ENCODE measurements at regions not wholly inside any gene's neighbourhood (a gene's known extent, or its start where the extent isn't known, plus 50 kb on each side); places are given as distances from the start of the nearest gene placed in this dataset.

GRCh38 chr4:17362430-17362829, 149.5 kb downstream of the QDPR start:
- H3K4me1 ChIP-seq (ENCODE audit: low read depth, poor library complexity, severe bottlenecking): no peaks in the 10 kb centered on the region
- TF ChIP-seq CTCF (conservative IDR thresholded peaks at IDR 0.05; ENCODE audit: low read depth, low read length): no peak
- no peaks in the 10 kb centered on the region for H4K20me1 ChIP-seq (ENCODE audit: insufficient read depth)
- no peak overlapping the region for H3K4me2 ChIP-seq
- no peaks in the 10 kb centered on the region for H3K79me2 ChIP-seq (ENCODE audit: insufficient read depth, low read depth)
- H3K4me3 ChIP-seq (IDR thresholded peaks at IDR 0.05; ENCODE audit: insufficient read depth, low read depth, low read length): no peak overlapping the region
- no peak overlapping the region for H3K27ac ChIP-seq
- no peak overlapping the region for H3K9ac ChIP-seq
- no peaks in the 10 kb centered on the region for H3K27me3 ChIP-seq (ENCODE audit: insufficient read depth, low read depth)
- no peaks in the 10 kb centered on the region for H3K36me3 ChIP-seq (ENCODE audit: insufficient read depth)
- no peak overlapping the region for H2AFZ ChIP-seq (ENCODE audit: low read depth)

GRCh38 chr4:17358241-17358640, 153.6 kb downstream of the QDPR start:
- no peaks in the 10 kb centered on the region for H3K36me3 ChIP-seq (ENCODE audit: insufficient read depth)
- no peak overlapping the region for H3K4me2 ChIP-seq
- H3K4me3 ChIP-seq (IDR thresholded peaks at IDR 0.05; ENCODE audit: insufficient read depth, low read depth, low read length): no peak overlapping the region
- TF ChIP-seq CTCF (conservative IDR thresholded peaks at IDR 0.05; ENCODE audit: low read depth, low read length): no peak
- no peaks in the 10 kb centered on the region for H3K27me3 ChIP-seq (ENCODE audit: insufficient read depth, low read depth)
- H3K27ac ChIP-seq: no peak overlapping the region
- H3K4me1 ChIP-seq (ENCODE audit: low read depth, poor library complexity, severe bottlenecking): no peaks in the 10 kb centered on the region
- H4K20me1 ChIP-seq (ENCODE audit: insufficient read depth): no peaks in the 10 kb centered on the region
- H3K9ac ChIP-seq: no peak overlapping the region
- no peaks in the 10 kb centered on the region for H3K79me2 ChIP-seq (ENCODE audit: insufficient read depth, low read depth)
- no peak overlapping the region for H2AFZ ChIP-seq (ENCODE audit: low read depth)

GRCh38 chr4:17356926-17357325, 155.0 kb downstream of the QDPR start:
- Histone ChIP-seq H3K27ac (no peak overlapping the region), H3K79me2 (ENCODE audit: insufficient read depth, low read depth) (no peaks in the 10 kb centered on the region), H2AFZ (ENCODE audit: low read depth) (no peak overlapping the region), H3K9ac (no peak overlapping the region), H3K36me3 (ENCODE audit: insufficient read depth) (no peaks in the 10 kb centered on the region), H3K27me3 (ENCODE audit: insufficient read depth, low read depth) (no peaks in the 10 kb centered on the region), H3K4me2 (no peak overlapping the region), H3K4me3 (IDR thresholded peaks at IDR 0.05; ENCODE audit: insufficient read depth, low read depth, low read length) (no peak overlapping the region), H4K20me1 (ENCODE audit: insufficient read depth) (no peaks in the 10 kb centered on the region), H3K4me1 (ENCODE audit: low read depth, poor library complexity, severe bottlenecking) (no peaks in the 10 kb centered on the region)
- no peak for TF ChIP-seq CTCF (conservative IDR thresholded peaks at IDR 0.05; ENCODE audit: low read depth, low read length)

GRCh38 chr4:17352357-17352756, 159.5 kb downstream of the QDPR start:
- H3K4me2 ChIP-seq: no peak overlapping the region
- no peak overlapping the region for H3K4me3 ChIP-seq (IDR thresholded peaks at IDR 0.05; ENCODE audit: insufficient read depth, low read depth, low read length)
- no peaks in the 10 kb centered on the region for H3K36me3 ChIP-seq (ENCODE audit: insufficient read depth)
- no peak overlapping the region for H2AFZ ChIP-seq (ENCODE audit: low read depth)
- H3K79me2 ChIP-seq (ENCODE audit: insufficient read depth, low read depth): no peaks in the 10 kb centered on the region
- H3K9ac ChIP-seq: no peak overlapping the region
- no peaks in the 10 kb centered on the region for H3K4me1 ChIP-seq (ENCODE audit: low read depth, poor library complexity, severe bottlenecking)
- H3K27ac ChIP-seq: no peak overlapping the region
- H4K20me1 ChIP-seq (ENCODE audit: insufficient read depth): no peaks in the 10 kb centered on the region
- no peak for TF ChIP-seq CTCF (conservative IDR thresholded peaks at IDR 0.05; ENCODE audit: low read depth, low read length)
- no peaks in the 10 kb centered on the region for H3K27me3 ChIP-seq (ENCODE audit: insufficient read depth, low read depth)

GRCh38 chr4:17347445-17347844, 164.4 kb downstream of the QDPR start:
- no peaks in the 10 kb centered on the region for H3K4me1 ChIP-seq (ENCODE audit: low read depth, poor library complexity, severe bottlenecking)
- 0 out of 2 replicates have a peak, but pooled peaks have one; percentile 19 for TF ChIP-seq CTCF (conservative IDR thresholded peaks at IDR 0.05; ENCODE audit: low read depth, low read length)
- H3K79me2 ChIP-seq (ENCODE audit: insufficient read depth, low read depth): no peaks in the 10 kb centered on the region
- H3K27me3 ChIP-seq (ENCODE audit: insufficient read depth, low read depth): no peaks in the 10 kb centered on the region
- H3K4me3 ChIP-seq (IDR thresholded peaks at IDR 0.05; ENCODE audit: insufficient read depth, low read depth, low read length): no peak overlapping the region
- no peaks in the 10 kb centered on the region for H3K36me3 ChIP-seq (ENCODE audit: insufficient read depth)
- H3K27ac ChIP-seq: no peak overlapping the region
- H3K9ac ChIP-seq: no peak overlapping the region
- no peak overlapping the region for H2AFZ ChIP-seq (ENCODE audit: low read depth)
- no peak overlapping the region for H3K4me2 ChIP-seq
- no peaks in the 10 kb centered on the region for H4K20me1 ChIP-seq (ENCODE audit: insufficient read depth)
